ENCODE measurements at regions not wholly inside any gene's neighbourhood (a gene's known extent, or its start where the extent isn't known, plus 50 kb on each side); places are given as distances from the start of the nearest gene placed in this dataset.

DNA sequence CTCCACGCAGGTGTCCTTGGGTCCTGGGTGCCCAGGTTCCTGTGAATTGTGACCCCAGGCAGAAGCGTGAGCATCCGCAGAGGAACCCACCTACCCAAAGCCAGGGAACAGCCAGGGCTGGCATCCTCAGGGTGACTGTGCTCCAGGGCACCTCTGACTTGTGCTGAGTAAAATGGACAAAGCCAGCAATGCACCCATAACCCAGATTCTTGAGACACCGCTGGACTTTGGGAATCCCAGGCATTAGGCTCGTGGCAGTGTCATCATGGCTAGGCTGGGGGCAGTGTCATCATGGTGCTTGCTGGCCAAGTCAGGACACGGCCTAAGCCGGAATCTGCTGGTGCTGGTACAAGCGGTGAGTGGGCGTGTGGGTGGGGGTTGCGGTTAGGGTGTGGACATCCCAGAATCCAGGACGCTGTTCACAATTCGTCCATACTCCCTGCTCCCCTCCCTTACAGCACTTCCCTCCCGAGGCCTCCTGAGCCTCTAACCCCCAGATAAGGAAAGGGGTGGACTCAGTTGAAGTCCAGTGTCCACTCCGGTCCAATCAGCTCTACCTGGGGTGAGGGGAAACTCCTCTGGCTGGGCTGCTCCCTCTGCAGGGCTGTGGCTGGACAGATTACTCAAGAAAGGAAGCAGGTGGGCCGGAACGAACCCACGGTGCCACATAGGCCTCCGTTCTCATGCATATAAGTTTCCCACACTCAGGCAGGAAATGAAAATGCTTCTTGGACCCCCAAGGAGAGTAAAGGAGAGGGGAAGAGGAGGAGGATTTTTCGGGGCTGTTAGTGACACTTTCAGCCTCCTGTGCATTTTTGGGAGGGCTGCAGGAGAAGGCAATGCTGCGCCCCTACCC lies 138.9 kb downstream of the SEC14L1 start:
- peak overlapping the region; percentile 54 for H3K4me3 Mint-ChIP-seq
- TF ChIP-seq, protein P1, sequence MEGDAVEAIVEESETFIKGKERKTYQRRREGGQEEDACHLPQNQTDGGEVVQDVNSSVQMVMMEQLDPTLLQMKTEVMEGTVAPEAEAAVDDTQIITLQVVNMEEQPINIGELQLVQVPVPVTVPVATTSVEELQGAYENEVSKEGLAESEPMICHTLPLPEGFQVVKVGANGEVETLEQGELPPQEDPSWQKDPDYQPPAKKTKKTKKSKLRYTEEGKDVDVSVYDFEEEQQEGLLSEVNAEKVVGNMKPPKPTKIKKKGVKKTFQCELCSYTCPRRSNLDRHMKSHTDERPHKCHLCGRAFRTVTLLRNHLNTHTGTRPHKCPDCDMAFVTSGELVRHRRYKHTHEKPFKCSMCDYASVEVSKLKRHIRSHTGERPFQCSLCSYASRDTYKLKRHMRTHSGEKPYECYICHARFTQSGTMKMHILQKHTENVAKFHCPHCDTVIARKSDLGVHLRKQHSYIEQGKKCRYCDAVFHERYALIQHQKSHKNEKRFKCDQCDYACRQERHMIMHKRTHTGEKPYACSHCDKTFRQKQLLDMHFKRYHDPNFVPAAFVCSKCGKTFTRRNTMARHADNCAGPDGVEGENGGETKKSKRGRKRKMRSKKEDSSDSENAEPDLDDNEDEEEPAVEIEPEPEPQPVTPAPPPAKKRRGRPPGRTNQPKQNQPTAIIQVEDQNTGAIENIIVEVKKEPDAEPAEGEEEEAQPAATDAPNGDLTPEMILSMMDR (conservative IDR thresholded peaks at IDR 0.05), result no peak
- H3K27ac Mint-ChIP-seq (ENCODE audit: unreplicated experiment), result no peak overlapping the region
- DNase-seq (ENCODE audit: low read depth, low spot score), result no peak
- H3K4me1 Mint-ChIP-seq, result peaks cover 25% of the 10 kb centered on the region
- H3K36me3 Mint-ChIP-seq (ENCODE audit: low read depth), result no peaks in the 10 kb centered on the region
- H3K9me3 Mint-ChIP-seq, result no peaks in the 10 kb centered on the region
- peaks cover 56% of the 10 kb centered on the region for H3K27me3 Mint-ChIP-seq (ENCODE audit: low read depth)

- H3K4me1 Mint-ChIP-seq, result peaks cover 23% of the 10 kb centered on the region
- DNase-seq (ENCODE audit: low read depth, low spot score), result no peak
- no peak overlapping the region for H3K27ac Mint-ChIP-seq (ENCODE audit: unreplicated experiment)
- H3K9me3 Mint-ChIP-seq, result no peaks in the 10 kb centered on the region
- peak overlapping the region; percentile 54 for H3K4me3 Mint-ChIP-seq
- H3K36me3 Mint-ChIP-seq (ENCODE audit: low read depth), result no peaks in the 10 kb centered on the region
- TF ChIP-seq, protein P1 (conservative IDR thresholded peaks at IDR 0.05), result no peak
- H3K27me3 Mint-ChIP-seq (ENCODE audit: low read depth), result peaks cover 61% of the 10 kb centered on the region
Observed at GRCh38 chr17:77280304-77281121, 139.7 kb downstream of the SEC14L1 start.

- peak; percentile 26 for DNase-seq (ENCODE audit: low read depth, low spot score)
- H3K27ac Mint-ChIP-seq (ENCODE audit: unreplicated experiment), result no peak overlapping the region
Observed at GRCh38 chr17:77281122-77281903, 140.5 kb downstream of the SEC14L1 start.

DNA sequence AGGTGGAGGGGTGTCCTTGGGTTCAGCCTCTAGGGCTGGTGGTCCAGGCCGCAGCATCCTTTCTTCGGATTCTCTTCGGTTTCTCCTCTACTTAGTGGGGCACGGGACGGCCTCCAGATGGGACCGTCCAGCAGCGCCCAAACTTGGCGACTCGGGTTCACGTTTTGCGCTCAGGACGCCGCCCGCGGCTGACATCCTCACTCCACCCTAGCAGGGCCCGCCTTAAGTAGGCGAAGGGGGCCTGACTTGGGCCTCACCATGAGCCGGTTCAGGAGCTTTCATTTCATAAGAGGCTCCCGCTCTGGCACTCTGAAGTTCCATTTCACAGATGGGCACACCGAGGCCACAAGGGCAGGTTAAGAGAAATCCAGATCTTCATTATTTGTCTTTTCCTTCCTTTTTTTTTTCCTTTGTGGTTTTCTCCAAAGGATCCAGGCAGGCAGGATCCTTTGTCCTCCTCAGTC lies 141.2 kb downstream of the SEC14L1 start:
- Mint-ChIP-seq H3K4me3 (peak overlapping the region; percentile 81), H3K27ac (ENCODE audit: unreplicated experiment) (no peak overlapping the region), H3K9me3 (no peaks in the 10 kb centered on the region), H3K4me1 (peaks cover 14% of the 10 kb centered on the region), H3K27me3 (ENCODE audit: low read depth) (peaks cover 61% of the 10 kb centered on the region), H3K36me3 (ENCODE audit: low read depth) (no peaks in the 10 kb centered on the region)
- no peak for DNase-seq (ENCODE audit: low read depth, low spot score)
- TF ChIP-seq, protein P1 (conservative IDR thresholded peaks at IDR 0.05), result no peak

More at GRCh38 chr17:77281122-77281903, 140.5 kb downstream of the SEC14L1 start:
- Mint-ChIP-seq H3K36me3 (ENCODE audit: low read depth) (no peaks in the 10 kb centered on the region), H3K27me3 (ENCODE audit: low read depth) (peaks cover 61% of the 10 kb centered on the region), H3K4me1 (peaks cover 15% of the 10 kb centered on the region), H3K9me3 (no peaks in the 10 kb centered on the region), H3K4me3 (peak overlapping the region; percentile 81)
- TF ChIP-seq, protein P1 (conservative IDR thresholded peaks at IDR 0.05), result peak; percentile 50

Data from neural crest cell (in vitro differentiated cells).